ENCODE measurements at regions not wholly inside any gene's neighbourhood (a gene's known extent, or its start where the extent isn't known, plus 50 kb on each side); places are given as distances from the start of the nearest gene placed in this dataset.
A peak's percentile ranks its signal among the peaks of the same experiment; 100 is the strongest.

- no peak for DNase-seq
Observed at GRCh38 chr15:80308002-80308401, 56.0 kb upstream of the CTXND1 start.

- DNase-seq: no peak
Observed at GRCh38 chr15:80309769-80310384, 57.9 kb upstream of the CTXND1 start.

GRCh38 chr15:80310776-80311175, 58.8 kb upstream of the CTXND1 start:
- no peak for DNase-seq

- DNase-seq: no peak
Observed at GRCh38 chr15:80315289-80315987, 63.4 kb upstream of the CTXND1 start.

GRCh38 chr15:80317389-80318182, 65.6 kb upstream of the CTXND1 start:
- peak; percentile 6 for DNase-seq

GRCh38 chr15:80321853-80322252, 69.8 kb upstream of the CTXND1 start:
- DNase-seq: no peak

- no peak for DNase-seq
Observed at GRCh38 chr15:80323285-80323684, 71.3 kb upstream of the CTXND1 start.

- DNase-seq: no peak
Observed at GRCh38 chr15:80324545-80325080, 72.6 kb upstream of the CTXND1 start.

GRCh38 chr15:80325206-80325605, 73.2 kb upstream of the CTXND1 start:
- no peak for DNase-seq

- DNase-seq: no peak
Observed at GRCh38 chr15:80326270-80326669, 74.3 kb upstream of the CTXND1 start.

- DNase-seq: no peak
Observed at GRCh38 chr15:80328496-80328895, 75.7 kb upstream of the ARNT2 start.

GRCh38 chr15:80331886-80332406, 72.2 kb upstream of the ARNT2 start:
- DNase-seq: no peak

GRCh38 chr15:80333261-80333660, 70.9 kb upstream of the ARNT2 start:
- no peak for DNase-seq

- no peak for DNase-seq
Observed at GRCh38 chr15:80334521-80334920, 69.7 kb upstream of the ARNT2 start.

- no peak for DNase-seq
Observed at GRCh38 chr15:80339601-80340000, 64.6 kb upstream of the ARNT2 start.

- DNase-seq: no peak
Observed at GRCh38 chr15:80342148-80342547, 62.0 kb upstream of the ARNT2 start.

- DNase-seq: no peak
Observed at GRCh38 chr15:80343554-80343992, 60.6 kb upstream of the ARNT2 start.

GRCh38 chr15:80350941-80351610, 53.1 kb upstream of the ARNT2 start:
- DNase-seq: no peak

All from activated CD4-positive, alpha-beta T cell treated with anti-CD3 and anti-CD28 coated beads, Interleukin-2, amount 50 U/mL, for 16 hours (primary cell).